ENCODE measurements at regions not wholly inside any gene's neighbourhood (a gene's known extent, or its start where the extent isn't known, plus 50 kb on each side); places are given as distances from the start of the nearest gene placed in this dataset.

GRCh38 chr6:1091900-1092299 lies 220.0 kb upstream of the FOXQ1 start:
- no peak for DNase-seq (ENCODE audit: low spot score)

- DNase-seq (ENCODE audit: low spot score): no peak
These were observed 222.0 kb upstream of the FOXQ1 start for GRCh38 chr6:1089859-1090258.

- no peak for DNase-seq (ENCODE audit: low spot score)
These were observed 223.4 kb upstream of the FOXQ1 start for GRCh38 chr6:1088492-1089001.

- DNase-seq (ENCODE audit: low spot score): peak; percentile 71
These were observed 224.6 kb upstream of the FOXQ1 start for GRCh38 chr6:1087154-1087843.

GRCh38 chr6:1086446-1087153 lies 225.3 kb upstream of the FOXQ1 start:
- DNase-seq (ENCODE audit: low spot score): no peak

- no peak for DNase-seq (ENCODE audit: low spot score)
These were observed 229.5 kb upstream of the FOXQ1 start for GRCh38 chr6:1082285-1082935.

GRCh38 chr6:1081551-1082284 lies 230.2 kb upstream of the FOXQ1 start:
- DNase-seq (ENCODE audit: low spot score): no peak

GRCh38 chr6:1080453-1081337 lies 231.2 kb upstream of the FOXQ1 start:
- no peak for DNase-seq (ENCODE audit: low spot score)

GRCh38 chr6:1079525-1079924 lies 232.4 kb upstream of the FOXQ1 start:
- DNase-seq (ENCODE audit: low spot score): no peak

- no peak for DNase-seq (ENCODE audit: low spot score)
These were observed 234.2 kb upstream of the FOXQ1 start for GRCh38 chr6:1077478-1078416.

GRCh38 chr6:1076531-1077459 lies 235.1 kb upstream of the FOXQ1 start:
- no peak for DNase-seq (ENCODE audit: low spot score)

- no peak for DNase-seq (ENCODE audit: low spot score)
These were observed 236.0 kb upstream of the FOXQ1 start for GRCh38 chr6:1075880-1076279.

GRCh38 chr6:1075444-1075843 lies 236.5 kb upstream of the FOXQ1 start:
- no peak for DNase-seq (ENCODE audit: low spot score)

- peak; percentile 73 for DNase-seq (ENCODE audit: low spot score)
These were observed 241.8 kb upstream of the FOXQ1 start for GRCh38 chr6:1070085-1070521.

GRCh38 chr6:1068905-1069304 lies 243.0 kb upstream of the FOXQ1 start:
- no peak for DNase-seq (ENCODE audit: low spot score)

- DNase-seq (ENCODE audit: low spot score): no peak
These were observed 243.8 kb upstream of the FOXQ1 start for GRCh38 chr6:1068068-1068467.

- no peak for DNase-seq (ENCODE audit: low spot score)
These were observed 244.6 kb upstream of the FOXQ1 start for GRCh38 chr6:1067346-1067745.

- no peak for DNase-seq (ENCODE audit: low spot score)
These were observed 245.3 kb upstream of the FOXQ1 start for GRCh38 chr6:1066449-1067090.

Data from ureter (tissue), 1 donor.